Fibroblast of mammary gland (primary cell): ENCODE measurements at regions not wholly inside any gene's neighbourhood (a gene's known extent, or its start where the extent isn't known, plus 50 kb on each side); places are given as distances from the start of the nearest gene placed in this dataset.

ENCODE experiments used
- DNase-seq: peaks from one replicate; pipeline ENCODE4 v3.0.0-alpha.2; 2010; ENCODE audit warnings: low read depth
- H3K4me3 ChIP-seq: 2 replicates; pipeline ENCODE4 v1.5.1; 2011; ENCODE audit warnings: low read depth, mild to moderate bottlenecking, low read length, moderate library complexity; ENCODE audit not compliant: control insufficient read depth
- TF ChIP-seq, protein P1 (sequence below): conservative IDR thresholded peaks from 2 replicates; pipeline ENCODE4 v1.5.1; 2011; ENCODE audit warnings: low read depth, low read length, inconsistent platforms; ENCODE audit not compliant: control insufficient read depth, insufficient read depth

DNA sequence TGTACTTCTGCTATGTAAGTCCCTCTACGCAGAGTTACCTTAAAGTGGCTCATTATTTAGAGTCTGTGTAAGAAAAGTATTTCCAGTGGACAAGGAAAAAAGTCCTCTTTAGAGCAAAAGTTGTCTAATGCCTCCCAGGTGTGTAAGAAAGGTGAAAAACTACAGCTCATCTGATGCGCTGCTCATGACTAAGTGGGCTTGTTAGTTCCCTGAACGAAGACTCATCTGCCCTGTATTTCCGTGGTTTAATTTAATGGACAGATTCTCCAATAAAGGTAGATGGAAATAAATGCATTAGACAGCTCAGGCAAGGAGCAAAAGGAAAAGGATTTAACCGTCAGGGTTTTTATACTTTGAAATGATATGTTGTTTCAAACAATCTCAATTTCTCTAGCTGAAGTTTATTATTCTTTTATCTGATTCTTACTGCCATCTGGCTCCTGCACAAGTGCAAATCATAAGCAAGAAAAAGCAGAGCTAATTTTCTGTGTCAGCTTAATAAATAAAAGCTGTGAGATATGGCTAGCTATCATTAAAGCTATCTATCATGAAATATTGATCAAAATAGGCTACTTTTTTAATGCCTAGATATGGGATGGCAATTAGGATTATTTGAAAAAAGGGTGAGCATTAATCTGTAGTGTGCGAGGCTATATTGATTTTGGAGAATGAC is 73.7 kb upstream of the PCDH9 start:
- no peak overlapping the region for H3K4me3 ChIP-seq
- TF ChIP-seq, protein P1, sequence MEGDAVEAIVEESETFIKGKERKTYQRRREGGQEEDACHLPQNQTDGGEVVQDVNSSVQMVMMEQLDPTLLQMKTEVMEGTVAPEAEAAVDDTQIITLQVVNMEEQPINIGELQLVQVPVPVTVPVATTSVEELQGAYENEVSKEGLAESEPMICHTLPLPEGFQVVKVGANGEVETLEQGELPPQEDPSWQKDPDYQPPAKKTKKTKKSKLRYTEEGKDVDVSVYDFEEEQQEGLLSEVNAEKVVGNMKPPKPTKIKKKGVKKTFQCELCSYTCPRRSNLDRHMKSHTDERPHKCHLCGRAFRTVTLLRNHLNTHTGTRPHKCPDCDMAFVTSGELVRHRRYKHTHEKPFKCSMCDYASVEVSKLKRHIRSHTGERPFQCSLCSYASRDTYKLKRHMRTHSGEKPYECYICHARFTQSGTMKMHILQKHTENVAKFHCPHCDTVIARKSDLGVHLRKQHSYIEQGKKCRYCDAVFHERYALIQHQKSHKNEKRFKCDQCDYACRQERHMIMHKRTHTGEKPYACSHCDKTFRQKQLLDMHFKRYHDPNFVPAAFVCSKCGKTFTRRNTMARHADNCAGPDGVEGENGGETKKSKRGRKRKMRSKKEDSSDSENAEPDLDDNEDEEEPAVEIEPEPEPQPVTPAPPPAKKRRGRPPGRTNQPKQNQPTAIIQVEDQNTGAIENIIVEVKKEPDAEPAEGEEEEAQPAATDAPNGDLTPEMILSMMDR = no peak
- no peak for DNase-seq

DNA sequence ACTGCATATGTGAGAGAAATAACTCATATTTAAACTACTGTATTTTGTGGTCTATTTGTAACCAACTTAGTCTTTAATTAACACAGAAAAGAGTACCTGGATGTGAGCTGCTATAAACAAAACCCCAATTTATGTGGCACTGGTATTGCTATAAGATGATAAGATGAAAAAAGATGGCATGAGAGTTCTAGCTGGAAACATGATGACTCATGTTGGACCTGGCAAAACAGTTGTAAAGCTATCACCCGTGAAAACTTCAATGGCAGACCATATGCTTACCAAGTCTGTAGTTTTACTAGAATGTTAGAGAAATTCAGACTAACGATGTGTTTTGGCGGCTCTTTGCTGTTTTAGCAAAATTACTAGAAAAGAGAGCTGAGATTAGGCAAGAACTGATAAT is 69.6 kb upstream of the PCDH9 start:
- H3K4me3 ChIP-seq = no peak overlapping the region
- TF ChIP-seq, protein P1 = no peak
- DNase-seq = peak; percentile 69

DNA sequence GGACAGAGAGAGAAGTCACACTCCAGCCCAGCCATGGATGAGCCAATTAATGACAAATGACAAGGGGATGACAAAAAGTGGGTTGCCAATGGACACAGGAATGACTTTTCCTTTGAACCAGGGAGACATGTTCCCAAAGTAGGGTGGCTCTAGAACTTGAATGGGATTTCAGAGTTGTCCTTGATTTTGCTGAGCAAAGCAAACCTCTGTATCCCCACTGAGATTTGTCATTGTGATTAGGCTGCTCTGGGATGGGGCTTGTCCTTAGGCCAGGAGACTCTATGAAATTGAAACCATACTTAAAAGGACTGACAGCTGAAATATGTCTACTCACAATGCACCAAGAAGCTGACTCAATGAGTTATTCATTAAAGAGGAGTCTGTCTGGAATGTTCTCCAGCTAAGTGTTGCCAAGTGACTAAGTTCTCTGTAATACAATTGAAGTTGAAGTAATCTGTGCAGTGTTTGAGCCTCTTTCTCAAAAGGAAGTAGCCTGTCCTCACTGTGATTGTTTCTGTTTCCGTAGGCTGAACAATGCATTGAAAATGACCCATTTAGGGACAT is 69.0 kb upstream of the PCDH9 start:
- no peak overlapping the region for H3K4me3 ChIP-seq
- TF ChIP-seq, protein P1 = no peak
- peak; percentile 95 for DNase-seq

GRCh38 chr13:67298297-67298696 is 68.2 kb upstream of the PCDH9 start:
- TF ChIP-seq, protein P1 = no peak
- H3K4me3 ChIP-seq = no peak overlapping the region
- no peak for DNase-seq

GRCh38 chr13:67296511-67296910 is 66.4 kb upstream of the PCDH9 start:
- no peak overlapping the region for H3K4me3 ChIP-seq
- TF ChIP-seq, protein P1 = no peak
- peak; percentile 78 for DNase-seq

DNA sequence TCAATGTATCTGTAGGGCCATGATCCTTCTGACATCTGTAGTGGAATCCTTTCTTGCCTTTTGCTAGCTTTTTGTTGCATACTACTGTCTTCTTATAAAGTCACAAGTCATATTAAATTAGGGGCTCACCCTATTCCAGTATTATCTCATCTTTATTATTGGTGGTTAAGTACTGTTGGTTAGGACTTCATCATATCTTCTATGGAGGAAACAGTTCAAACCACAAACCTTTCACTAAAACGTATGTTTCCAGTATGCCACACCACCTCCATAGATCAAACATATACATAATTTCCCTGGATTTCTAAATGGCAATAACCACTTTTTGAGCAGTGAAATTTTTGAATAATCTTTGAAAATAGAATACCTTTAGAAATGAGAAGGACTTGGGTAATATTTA is 62.8 kb upstream of the PCDH9 start:
- TF ChIP-seq, protein P1 = no peak
- DNase-seq = no peak
- H3K4me3 ChIP-seq = no peak overlapping the region
